Stomach (tissue), 4 donors: ENCODE measurements at regions not wholly inside any gene's neighbourhood (a gene's known extent, or its start where the extent isn't known, plus 50 kb on each side); places are given as distances from the start of the nearest gene placed in this dataset.

Experiments used
- CTCF ChIP-seq, 7 experiments: fragments of 450-650 bp in 4 of 7; fragments of 200-600 bp in 3 of 7; sonication (generic) in 3 of 7; IDR thresholded peaks; one replicate each; pipeline ENCODE4 v1.5.1; 2016 to 2019; ENCODE audit warnings: antibody characterized with exemption in 7 of 7, control low read depth in 2 of 7, mild to moderate bottlenecking in 1 of 7
- EP300 ChIP-seq: sonication (generic); formaldehyde crosslinking; IDR thresholded peaks from one replicate; pipeline ENCODE4 v1.6.1; 2017; ENCODE audit warnings: antibody characterized with exemption
- POLR2A ChIP-seq, 4 donors: fragments of 450-650 bp; IDR thresholded peaks; one replicate each; pipeline ENCODE4 v1.6.1; 2016; ENCODE audit warnings: antibody characterized with exemption in 4 of 4, control low read depth in 2 of 4, mild to moderate bottlenecking in 1 of 4, moderate library complexity in 1 of 4

GRCh38 chr11:119779195-119780071 is 50.4 kb upstream of the NECTIN1 start:
- TF ChIP-seq CTCF (IDR thresholded peaks at IDR 0.05) (no peak), POLR2A (IDR thresholded peaks at IDR 0.05) (no peak), EP300 (no peak)
